ENCODE measurements at regions not wholly inside any gene's neighbourhood (a gene's known extent, or its start where the extent isn't known, plus 50 kb on each side); places are given as distances from the start of the nearest gene placed in this dataset.
A peak's percentile ranks its signal among the peaks of the same experiment; 100 is the strongest.

GRCh38 chr1:219398815-219399396 lies 214.0 kb downstream of the ZC3H11B start:
- DNase-seq: no peak

- no peak for DNase-seq
Measured at GRCh38 chr1:219397511-219397910, 215.4 kb downstream of the ZC3H11B start.

DNA sequence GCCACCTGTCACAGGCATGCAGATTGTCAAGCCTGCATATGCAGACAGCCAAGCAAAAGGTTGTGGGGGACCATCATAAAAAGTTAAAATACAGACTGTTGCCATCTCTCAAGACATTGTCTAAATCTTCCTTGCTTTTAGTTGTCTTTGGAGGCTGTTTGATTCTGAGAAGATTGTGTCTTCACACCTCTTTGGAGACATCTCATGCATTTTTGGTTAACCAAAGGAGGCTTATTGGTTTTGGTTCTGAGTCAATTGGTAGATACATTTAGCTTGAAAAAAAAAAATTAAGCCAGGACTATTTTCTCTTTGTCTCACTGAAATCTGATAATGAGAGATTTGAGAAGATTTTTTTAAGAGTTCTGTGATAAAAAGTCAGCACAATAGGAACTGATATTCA lies 217.6 kb downstream of the LYPLAL1 start:
- DNase-seq: no peak

- no peak for DNase-seq
Measured at GRCh38 chr1:219387211-219387610, 213.5 kb downstream of the LYPLAL1 start.

GRCh38 chr1:219385787-219386427 lies 212.2 kb downstream of the LYPLAL1 start:
- DNase-seq: peak; percentile 55

- DNase-seq: no peak
Measured at GRCh38 chr1:219383281-219383680, 209.6 kb downstream of the LYPLAL1 start.

GRCh38 chr1:219381396-219381795 lies 207.7 kb downstream of the LYPLAL1 start:
- peak; percentile 15 for DNase-seq

- DNase-seq: no peak
Measured at GRCh38 chr1:219380463-219380862, 206.8 kb downstream of the LYPLAL1 start.

DNA sequence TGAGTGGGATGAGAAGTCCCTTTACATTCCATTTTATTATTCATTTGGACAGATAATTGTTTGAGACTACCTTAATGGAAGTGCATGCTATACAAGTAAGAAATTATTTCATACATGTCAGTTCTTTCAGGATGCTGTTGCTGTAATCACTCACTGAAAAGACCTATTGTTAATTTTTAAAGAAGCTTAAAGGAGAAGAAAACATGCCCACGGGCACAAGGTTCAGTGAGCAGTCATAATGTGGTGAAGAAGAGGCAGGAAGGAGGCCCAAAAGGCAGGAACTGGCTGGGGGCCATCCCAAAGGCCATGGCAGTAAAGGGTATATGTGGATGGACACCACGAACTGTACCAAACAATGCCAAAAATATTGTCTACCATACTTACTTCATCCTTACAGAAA lies 206.0 kb downstream of the LYPLAL1 start:
- no peak for DNase-seq

GRCh38 chr1:219374636-219375035 lies 201.0 kb downstream of the LYPLAL1 start:
- DNase-seq: peak; percentile 9

- no peak for DNase-seq
Measured at GRCh38 chr1:219374046-219374566, 200.4 kb downstream of the LYPLAL1 start.

DNA sequence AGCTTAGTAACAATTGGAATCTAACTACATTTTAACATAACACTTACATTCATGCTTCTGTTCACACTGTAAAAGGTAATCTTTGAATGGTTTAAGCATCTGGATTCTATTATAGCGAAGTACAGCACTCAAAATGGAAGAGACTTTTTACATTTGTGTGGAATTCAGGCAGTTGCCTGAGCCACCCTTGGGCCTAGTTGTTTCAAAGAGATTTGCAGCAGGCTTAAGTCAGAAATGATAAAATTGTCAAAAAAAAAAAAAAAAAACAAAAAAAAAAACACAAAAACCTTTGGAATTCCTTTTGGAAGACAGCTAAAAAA lies 199.9 kb downstream of the LYPLAL1 start:
- DNase-seq: peak; percentile 55

DNA sequence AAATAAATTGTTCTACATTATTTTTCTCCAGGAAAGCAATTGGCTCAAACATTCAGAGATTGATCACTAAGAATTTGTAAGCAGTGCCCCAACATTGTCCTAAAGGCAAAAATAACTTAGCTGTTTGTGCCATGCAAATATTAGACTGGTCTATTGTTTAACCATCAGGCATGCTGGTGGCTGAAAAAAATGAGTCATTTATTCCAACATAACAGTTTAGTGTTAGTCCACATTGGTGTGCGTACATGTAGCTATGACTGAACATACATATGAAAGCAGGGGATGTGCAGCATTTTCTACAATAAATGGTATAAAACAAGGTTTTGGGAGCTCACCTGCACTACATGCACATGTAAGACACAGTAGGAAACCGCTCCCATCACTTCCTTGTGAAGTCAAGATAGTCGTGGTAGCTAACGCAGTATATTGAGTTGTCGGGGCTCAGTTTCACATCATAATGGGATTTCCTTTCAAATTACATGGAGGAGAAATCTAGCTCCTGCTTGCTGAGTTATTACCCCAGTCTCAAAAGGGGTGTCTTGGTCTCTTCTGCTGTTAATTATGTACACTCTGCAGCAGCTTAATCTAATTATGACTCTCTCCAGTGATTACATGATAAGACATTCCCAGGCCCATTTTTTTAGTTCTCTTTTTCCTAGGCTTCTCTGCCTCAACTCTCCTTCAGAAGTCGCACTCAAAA lies 199.4 kb downstream of the LYPLAL1 start:
- DNase-seq: no peak

DNA sequence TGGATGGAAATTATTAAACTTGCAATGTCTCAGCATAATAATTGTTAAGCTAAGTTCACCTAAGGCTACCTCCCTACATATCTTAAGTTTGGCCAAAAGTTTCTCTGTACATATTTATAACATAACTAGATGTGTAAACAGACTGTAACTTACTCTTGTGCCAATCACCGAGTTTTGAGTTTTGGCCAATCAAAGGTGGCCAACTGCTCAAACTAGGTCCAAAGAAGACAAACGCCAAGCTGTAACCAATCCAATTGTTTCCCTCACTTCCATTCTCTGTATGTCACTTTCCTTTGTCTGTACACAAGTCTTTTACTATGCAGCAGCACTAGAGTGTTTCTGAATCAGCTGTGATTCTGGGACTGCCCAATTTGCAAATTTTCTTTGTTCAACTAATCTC lies 197.8 kb downstream of the LYPLAL1 start:
- no peak for DNase-seq

DNA sequence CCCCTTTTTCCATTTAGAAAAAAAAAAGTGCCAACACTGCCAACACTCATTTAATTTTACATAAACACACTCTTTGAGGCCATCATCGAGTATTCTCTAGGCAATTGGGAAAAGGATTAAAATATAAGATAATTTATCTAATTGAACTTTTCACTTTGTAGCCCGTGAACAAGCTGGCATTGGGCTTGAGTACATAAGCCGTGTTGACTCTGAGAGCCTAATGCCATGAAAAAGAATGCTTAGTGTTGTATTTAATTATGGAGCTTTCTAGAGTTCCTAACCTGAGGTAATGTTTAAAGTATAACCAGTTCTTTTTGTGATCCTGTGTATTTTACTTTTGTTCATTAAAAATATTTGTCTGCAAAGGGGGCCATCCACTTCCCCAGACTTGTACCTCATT lies 193.8 kb downstream of the LYPLAL1 start:
- DNase-seq: no peak

DNA sequence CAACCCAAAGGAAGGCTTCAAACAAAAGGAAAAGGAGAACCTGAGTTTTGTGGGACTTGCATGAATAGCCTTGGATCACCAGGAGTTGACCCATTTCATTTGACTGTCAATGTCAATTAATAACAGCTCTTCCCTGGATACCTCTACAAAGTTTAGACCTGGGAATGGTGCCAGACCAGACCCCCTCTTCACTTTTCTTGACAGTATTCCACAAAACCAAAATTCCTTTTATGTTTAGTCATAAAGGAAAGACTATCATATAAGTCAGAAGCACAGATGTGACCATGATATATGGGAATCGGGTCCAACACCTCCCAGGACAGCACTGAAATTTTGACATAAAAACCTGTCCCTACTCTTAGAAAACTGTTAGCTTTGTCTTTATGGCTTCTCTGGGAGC lies 191.8 kb downstream of the LYPLAL1 start:
- DNase-seq: peak; percentile 33

DNA sequence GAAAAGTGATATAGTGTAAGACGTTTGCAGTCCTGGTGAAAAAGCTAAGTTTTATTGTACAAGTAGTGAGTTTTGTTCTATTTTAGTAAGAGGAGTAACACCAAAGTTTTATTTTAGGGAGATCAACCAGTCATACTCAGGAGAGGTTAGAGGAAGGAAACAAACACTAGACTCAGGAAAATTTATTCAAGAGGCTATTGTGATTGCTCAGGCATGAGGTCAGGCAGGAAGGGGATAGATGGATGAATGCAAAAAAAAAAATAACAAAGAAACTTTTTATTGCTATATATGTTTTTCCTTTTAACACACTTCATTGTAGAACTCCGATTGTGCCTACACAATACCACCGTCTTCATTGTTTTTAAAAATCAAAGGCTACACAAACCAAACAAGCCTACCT lies 189.0 kb downstream of the LYPLAL1 start:
- DNase-seq: no peak

GRCh38 chr1:219359126-219359525 lies 185.4 kb downstream of the LYPLAL1 start:
- no peak for DNase-seq

- DNase-seq: no peak
Measured at GRCh38 chr1:219358080-219358479, 184.4 kb downstream of the LYPLAL1 start.

DNA sequence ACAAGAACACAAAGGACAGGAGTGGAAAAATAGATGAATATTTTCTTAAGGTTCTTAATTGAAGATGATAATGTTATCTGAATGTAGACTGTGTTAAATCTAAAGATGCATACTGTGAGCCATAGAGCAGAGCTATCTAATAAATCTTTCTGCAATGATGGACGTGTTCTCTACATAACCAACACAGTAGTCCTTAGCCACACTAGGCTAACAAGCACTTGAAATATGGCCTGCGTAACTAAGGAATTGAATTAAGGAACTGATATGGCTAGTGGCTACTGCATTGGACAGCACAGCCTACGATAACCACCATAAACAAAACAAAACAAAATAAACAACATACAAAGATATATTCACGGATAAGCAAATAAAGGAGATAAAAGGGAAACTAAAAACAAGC lies 181.3 kb downstream of the LYPLAL1 start:
- no peak for DNase-seq

DNA sequence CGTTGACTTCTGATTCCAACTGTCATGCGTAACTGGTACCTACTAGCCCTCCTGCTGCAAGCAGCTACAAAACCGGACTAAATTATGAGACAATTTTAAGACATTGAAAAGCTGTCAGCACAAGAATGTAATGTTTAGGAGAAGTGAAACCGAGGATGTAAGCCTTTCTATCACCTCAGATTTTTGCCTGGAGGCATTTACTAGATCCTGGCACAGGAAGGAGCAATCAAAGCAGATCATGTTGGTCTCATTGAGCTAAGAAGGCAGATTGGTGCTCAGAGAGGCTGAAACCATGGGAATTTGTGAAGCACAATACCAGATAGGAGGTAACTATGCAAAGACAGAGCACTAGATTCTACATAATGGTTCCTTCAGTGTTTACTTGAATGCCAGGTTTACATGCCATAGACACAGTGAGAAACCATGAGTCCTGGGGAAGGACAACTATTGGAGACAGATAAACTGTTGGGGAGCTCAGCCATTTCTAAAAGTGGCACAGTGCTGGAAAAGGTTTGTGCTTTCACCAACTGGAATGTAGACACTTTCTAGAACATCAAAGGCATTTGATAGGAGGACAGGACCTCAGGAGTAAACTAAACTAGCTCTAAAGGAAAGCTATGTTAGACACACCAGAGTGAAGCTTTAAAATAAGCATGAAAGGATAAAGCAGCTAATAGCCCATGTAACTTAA lies 179.4 kb downstream of the LYPLAL1 start:
- no peak for DNase-seq

- DNase-seq: no peak
Measured at GRCh38 chr1:219350172-219350931, 176.7 kb downstream of the LYPLAL1 start.

GRCh38 chr1:219347921-219348391 lies 174.3 kb downstream of the LYPLAL1 start:
- DNase-seq: no peak
